ENCODE measurements at regions not wholly inside any gene's neighbourhood (a gene's known extent, or its start where the extent isn't known, plus 50 kb on each side); places are given as distances from the start of the nearest gene placed in this dataset.

DNA sequence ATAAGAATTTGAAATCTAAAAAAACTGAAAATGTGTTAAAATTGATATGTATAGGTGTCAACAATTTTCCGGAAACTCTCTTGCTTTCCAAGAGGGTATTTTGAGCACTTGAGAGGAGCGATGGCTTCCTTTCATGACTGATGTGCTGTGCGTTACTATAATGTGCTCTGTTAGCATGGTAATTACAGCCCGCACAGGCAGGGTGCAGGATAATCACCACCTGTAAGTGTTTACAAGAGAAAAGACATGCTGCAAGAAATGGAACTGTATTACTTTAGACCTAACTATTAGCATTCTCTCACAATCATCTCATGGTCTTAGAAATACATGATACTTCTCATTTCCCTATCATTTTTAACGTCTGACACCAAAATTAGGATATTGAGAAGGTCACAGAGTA is 92.4 kb upstream of the ADARB2 start:
- DNase-seq: no peak

DNA sequence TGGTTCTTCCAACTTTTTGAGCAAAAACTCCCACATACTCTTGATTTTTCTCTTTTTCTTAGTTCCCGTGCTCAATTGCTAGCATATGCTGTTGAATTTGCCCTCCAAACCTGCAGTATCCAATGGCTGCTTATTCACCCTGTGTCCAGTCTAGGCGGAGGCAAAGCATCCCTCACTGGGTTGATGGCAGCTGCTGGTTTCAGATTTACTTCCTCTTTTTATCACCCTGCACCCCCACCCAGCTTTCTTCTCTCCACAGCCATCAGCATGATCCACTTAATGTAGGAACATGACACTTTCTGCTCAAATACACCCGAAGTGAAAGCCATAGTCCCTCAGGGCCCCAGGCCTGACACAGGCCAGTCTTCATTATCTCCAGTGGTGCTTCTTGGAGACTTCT is 87.6 kb upstream of the ADARB2 start:
- DNase-seq: no peak

DNA sequence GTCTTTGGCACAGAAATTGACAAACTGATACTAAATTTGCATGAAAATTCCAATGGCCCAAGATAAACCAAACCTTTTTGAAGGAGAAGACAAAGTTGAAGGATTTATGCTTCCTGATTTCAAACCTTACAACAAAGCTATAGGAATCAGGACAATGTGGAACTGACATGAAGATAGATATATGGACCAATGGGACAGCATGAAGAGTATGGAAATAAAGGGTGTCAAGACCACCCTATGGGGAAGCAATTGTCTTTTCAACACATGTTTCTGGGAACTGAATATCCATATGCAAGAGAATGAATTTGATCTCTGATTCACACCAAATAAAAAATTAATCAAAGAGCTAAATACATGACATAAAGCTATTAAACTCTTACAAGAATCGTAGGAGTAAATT is 77.2 kb upstream of the ADARB2 start:
- DNase-seq: no peak

DNA sequence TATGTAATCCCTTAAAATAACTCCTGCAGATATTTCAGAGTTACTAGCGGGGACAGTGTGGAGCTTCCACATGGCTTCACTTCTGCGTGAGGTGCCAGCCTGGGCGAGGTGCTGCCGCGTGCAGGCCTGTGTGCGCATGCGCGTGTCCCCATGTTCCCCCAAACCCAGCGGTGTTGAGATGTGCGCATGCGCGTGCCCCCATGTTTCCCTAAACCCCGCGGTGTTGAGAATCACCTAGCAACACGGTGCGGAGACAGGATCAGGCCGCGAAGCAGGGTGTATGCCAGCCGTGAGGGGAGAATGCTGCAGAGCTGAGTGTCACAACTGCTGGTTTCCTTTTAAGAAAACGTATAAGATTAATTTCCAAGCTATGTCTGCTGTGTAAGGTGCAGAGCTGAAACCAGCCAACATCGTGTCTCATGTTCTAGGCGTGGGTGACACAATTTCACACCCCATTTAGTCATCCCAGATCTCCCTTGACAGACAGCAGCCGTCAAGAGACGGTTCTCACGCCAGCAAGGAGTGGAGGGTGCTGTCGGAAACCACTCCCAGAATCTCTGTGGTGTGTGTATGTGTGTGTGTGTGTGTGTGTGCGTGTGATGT is 71.9 kb upstream of the ADARB2 start:
- DNase-seq: no peak

DNA sequence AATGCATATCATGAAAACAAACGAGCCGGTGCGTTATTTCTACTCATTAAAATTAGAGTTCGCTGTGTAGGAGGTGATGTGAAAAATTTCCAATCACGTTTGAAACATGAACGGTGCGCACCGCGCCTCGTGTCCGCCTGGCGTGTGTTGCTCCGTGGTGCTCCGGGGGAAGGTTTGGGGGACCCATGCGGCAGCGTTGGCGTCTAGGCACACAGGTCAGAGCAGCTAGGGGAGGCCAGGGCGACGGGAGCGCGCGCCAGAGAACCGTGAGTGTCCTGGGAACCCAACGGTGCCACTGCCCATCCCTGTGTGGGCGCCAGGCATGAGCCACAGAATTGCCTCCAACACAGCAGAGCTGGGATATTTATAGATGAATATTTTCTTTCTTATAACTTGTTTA is 70.6 kb upstream of the ADARB2 start:
- DNase-seq: no peak

DNA sequence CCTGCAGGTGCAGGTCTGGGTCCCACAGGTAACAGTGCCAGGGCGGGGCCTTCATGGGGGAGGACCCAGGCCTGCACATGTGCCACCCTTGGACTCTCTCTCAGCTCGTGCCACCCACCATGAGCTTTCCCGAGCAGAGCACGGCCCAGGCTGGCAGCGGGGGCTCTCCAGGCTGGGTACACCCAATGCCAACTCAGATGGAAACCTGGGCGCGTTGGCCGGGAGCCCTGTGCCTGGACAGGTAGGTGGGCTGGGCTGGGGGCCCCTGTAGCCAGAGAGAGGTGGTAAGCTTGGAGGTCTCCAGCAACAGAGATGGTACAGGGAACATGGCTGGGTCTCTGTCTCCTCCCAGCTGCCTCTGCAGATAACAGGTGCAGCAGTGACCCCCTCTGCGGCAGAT is 69.9 kb upstream of the ADARB2 start:
- DNase-seq: no peak

DNA sequence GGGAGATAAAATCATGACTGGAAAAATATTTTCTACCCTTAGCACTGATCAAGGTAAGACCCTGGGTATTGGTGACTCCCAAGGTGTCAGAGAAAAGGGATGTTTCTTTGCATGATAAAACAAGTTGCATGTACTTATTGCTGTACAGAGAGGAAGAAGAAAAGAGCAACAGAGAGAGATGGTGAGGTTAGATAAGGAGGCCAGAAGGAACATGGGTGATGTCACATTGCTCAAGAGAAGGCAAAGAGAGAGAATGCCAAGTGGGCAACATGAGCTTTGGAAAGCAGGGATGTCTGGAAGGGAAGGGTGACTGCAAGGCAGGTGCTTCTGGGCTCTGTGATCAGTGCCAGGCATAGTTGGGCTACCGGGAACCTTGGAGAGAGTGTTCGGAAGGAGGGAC is 65.1 kb upstream of the ADARB2 start:
- no peak for DNase-seq

DNA sequence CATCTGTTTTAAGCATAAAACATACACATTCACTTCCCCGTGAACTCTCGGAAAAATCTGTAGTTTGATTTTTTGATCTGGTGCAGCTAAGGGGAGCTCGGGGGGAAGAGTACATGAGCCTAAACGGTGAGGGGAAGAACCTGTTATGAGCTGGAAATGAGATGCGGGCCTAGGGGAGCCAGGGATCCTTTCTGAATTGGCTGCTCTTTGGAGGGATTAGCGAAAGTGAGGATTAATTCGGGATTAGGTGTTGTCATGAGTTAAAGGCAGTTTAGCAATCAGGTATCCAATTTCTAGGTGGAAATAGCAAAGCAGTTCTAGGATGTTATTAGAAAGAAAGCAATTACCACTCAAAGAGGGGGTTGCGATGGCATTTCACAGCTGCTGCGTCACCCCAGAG is 51.1 kb upstream of the ADARB2 start:
- no peak for DNase-seq
